GM21515 (cell line): ENCODE measurements at regions not wholly inside any gene's neighbourhood (a gene's known extent, or its start where the extent isn't known, plus 50 kb on each side); places are given as distances from the start of the nearest gene placed in this dataset.
A peak's percentile ranks its signal among the peaks of the same experiment; 100 is the strongest.
"Not testable (repeated sequence)": the region's sequence is repeated elsewhere in the genome, so short reads cannot be mapped to it uniquely, and the experiment has no call there.

ENCODE experiments used
- ATAC-seq: cut with Tn5 transposase; IDR thresholded peaks from one replicate; pipeline ENCODE4 v1.9.1; 2021; ENCODE audit not compliant: unreplicated experiment

GRCh38 chr2:131738533-131738932 lies 210.8 kb downstream of the CCDC74A start:
- not testable (repeated sequence) for ATAC-seq

- ATAC-seq = not testable (repeated sequence)
Observed at GRCh38 chr2:131738996-131739434, 211.3 kb downstream of the CCDC74A start.

GRCh38 chr2:131753640-131754561 lies 226.2 kb downstream of the CCDC74A start:
- ATAC-seq = no peak

- no peak for ATAC-seq
Observed at GRCh38 chr2:131754929-131755720, 227.4 kb downstream of the CCDC74A start.

GRCh38 chr2:131756141-131756907 lies 228.6 kb downstream of the CCDC74A start:
- ATAC-seq = no peak

GRCh38 chr2:131758941-131759340 lies 231.3 kb downstream of the CCDC74A start:
- ATAC-seq = not testable (repeated sequence)

- ATAC-seq = not testable (repeated sequence)
Observed at GRCh38 chr2:131774955-131775555, 247.4 kb downstream of the CCDC74A start.

- not testable (repeated sequence) for ATAC-seq
Observed at GRCh38 chr2:131775903-131776506, 248.3 kb downstream of the CCDC74A start.

GRCh38 chr2:131780446-131780845 lies 252.8 kb downstream of the CCDC74A start:
- ATAC-seq = not testable (repeated sequence)

- no peak for ATAC-seq
Observed at GRCh38 chr2:131801210-131801744, 273.6 kb downstream of the CCDC74A start.

- peak; percentile 95 for ATAC-seq
Observed at GRCh38 chr2:131801745-131802350, 274.2 kb downstream of the CCDC74A start.

GRCh38 chr2:131802351-131802836 lies 274.7 kb downstream of the CCDC74A start:
- not testable (repeated sequence) for ATAC-seq

GRCh38 chr2:131803237-131803636 lies 275.5 kb downstream of the CCDC74A start:
- ATAC-seq = not testable (repeated sequence)

GRCh38 chr2:131812605-131813004 lies 284.9 kb downstream of the CCDC74A start:
- ATAC-seq = not testable (repeated sequence)

- not testable (repeated sequence) for ATAC-seq
Observed at GRCh38 chr2:131813378-131813777, 285.7 kb downstream of the CCDC74A start.

GRCh38 chr2:131818267-131818973 lies 290.7 kb downstream of the CCDC74A start:
- ATAC-seq = not testable (repeated sequence)

GRCh38 chr2:131822237-131822721 lies 294.6 kb downstream of the CCDC74A start:
- not testable (repeated sequence) for ATAC-seq

- not testable (repeated sequence) for ATAC-seq
Observed at GRCh38 chr2:131823058-131823457, 295.4 kb downstream of the CCDC74A start.
